Astrocyte (in vitro differentiated cells and primary cell): ENCODE measurements at regions not wholly inside any gene's neighbourhood (a gene's known extent, or its start where the extent isn't known, plus 50 kb on each side); places are given as distances from the start of the nearest gene placed in this dataset.

Experiments used
- CTCF ChIP-seq: IDR thresholded peaks from 2 replicates; pipeline ENCODE4 v1.5.1; 2011; ENCODE audit warnings: low read depth, mild to moderate bottlenecking, inconsistent platforms, low read length, moderate library complexity; ENCODE audit not compliant: insufficient read depth
- EZH2 ChIP-seq: IDR thresholded peaks from 2 replicates; pipeline ENCODE4 v1.6.1; 2012; ENCODE audit warnings: mild to moderate bottlenecking, low read length, inconsistent platforms; ENCODE audit not compliant: insufficient read depth

GRCh38 chr12:124404162-124404784 lies 109.4 kb downstream of the RFLNA start:
- TF ChIP-seq CTCF (no peak), EZH2 (no peak)
